ENCODE measurements at regions not wholly inside any gene's neighbourhood (a gene's known extent, or its start where the extent isn't known, plus 50 kb on each side); places are given as distances from the start of the nearest gene placed in this dataset.

DNA sequence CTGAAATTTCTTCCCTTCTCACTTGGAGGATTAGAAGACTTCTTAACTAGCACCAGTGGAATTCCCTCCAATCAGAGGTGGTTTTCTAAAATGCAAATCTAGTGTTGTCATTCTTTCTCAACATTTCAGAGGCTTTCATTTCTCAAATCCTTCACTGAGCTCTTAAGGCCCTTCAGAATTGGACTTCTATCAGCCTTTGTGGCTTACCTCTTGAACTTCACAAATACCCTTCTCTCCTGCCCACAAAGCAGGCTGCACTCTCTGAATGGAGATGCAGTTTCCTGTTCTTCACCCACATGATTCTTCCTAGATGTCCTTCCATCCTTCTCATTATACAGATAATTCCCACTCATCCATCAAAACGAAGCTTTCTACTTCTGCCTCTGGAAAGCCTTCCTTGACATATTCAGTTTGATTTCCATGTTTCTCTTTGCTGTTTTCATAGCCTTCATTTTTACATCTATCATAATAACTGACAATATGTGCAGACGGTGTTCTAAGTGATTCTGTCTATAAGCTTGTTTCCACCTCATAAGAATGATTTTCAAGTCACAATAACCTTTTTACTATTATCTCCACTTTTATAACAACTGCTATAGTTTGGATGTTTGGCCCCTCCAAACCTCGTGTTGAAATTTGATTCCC, 123.1 kb upstream of the GPR12 start:
- TF ChIP-seq POLR2A (IDR thresholded peaks at IDR 0.05; ENCODE audit: extremely low read depth, insufficient read length) (no peak), MYC (IDR thresholded peaks at IDR 0.05; ENCODE audit: low read depth, low read length) (no peak)
- TF ChIP-seq, protein P1, sequence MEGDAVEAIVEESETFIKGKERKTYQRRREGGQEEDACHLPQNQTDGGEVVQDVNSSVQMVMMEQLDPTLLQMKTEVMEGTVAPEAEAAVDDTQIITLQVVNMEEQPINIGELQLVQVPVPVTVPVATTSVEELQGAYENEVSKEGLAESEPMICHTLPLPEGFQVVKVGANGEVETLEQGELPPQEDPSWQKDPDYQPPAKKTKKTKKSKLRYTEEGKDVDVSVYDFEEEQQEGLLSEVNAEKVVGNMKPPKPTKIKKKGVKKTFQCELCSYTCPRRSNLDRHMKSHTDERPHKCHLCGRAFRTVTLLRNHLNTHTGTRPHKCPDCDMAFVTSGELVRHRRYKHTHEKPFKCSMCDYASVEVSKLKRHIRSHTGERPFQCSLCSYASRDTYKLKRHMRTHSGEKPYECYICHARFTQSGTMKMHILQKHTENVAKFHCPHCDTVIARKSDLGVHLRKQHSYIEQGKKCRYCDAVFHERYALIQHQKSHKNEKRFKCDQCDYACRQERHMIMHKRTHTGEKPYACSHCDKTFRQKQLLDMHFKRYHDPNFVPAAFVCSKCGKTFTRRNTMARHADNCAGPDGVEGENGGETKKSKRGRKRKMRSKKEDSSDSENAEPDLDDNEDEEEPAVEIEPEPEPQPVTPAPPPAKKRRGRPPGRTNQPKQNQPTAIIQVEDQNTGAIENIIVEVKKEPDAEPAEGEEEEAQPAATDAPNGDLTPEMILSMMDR (IDR thresholded peaks at IDR 0.05; ENCODE audit: low read depth, low read length) = no peak
- TF ChIP-seq, protein P2, sequence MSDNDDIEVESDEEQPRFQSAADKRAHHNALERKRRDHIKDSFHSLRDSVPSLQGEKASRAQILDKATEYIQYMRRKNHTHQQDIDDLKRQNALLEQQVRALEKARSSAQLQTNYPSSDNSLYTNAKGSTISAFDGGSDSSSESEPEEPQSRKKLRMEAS (IDR thresholded peaks at IDR 0.05; ENCODE audit: low read depth, low read length) = no peak
- DNase-seq (ENCODE audit: low read depth) = no peak

GRCh38 chr13:26882731-26883130, 122.1 kb upstream of the GPR12 start:
- H3K4me3 ChIP-seq (ENCODE audit: low read depth, low read length) = no peak overlapping the region
- TF ChIP-seq POLR2A (IDR thresholded peaks at IDR 0.05; ENCODE audit: extremely low read depth, insufficient read length) (no peak), MYC (IDR thresholded peaks at IDR 0.05; ENCODE audit: low read depth, low read length) (no peak)
- TF ChIP-seq, protein P2 (IDR thresholded peaks at IDR 0.05; ENCODE audit: low read depth, low read length) = no peak
- TF ChIP-seq, protein P1 (IDR thresholded peaks at IDR 0.05; ENCODE audit: low read depth, low read length) = no peak
- no peak for DNase-seq (ENCODE audit: low read depth)

More for the DNA sequence above, 123.1 kb upstream of the GPR12 start:
- no peak overlapping the region for H3K4me3 ChIP-seq (ENCODE audit: low read depth, low read length)

DNA sequence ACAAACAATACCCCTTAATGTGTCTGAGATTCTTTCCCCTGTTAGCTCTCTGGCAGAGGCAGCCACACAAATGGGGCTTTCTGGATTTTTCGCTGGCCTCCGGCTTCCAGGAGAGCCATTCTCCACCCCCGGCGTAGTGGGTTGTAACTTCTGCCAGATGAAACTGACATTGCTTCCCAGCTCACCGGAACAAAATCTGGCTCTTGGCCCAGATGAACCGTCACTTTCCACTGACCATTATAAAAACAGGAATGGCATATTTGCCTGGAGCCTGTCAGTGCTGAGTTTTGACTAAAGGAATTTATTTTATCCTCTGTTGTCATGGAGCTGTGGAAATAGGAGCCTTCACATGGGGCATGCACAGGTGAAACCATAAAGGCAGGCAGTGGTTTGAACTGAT, 120.6 kb upstream of the GPR12 start:
- no peak for DNase-seq (ENCODE audit: low read depth)
- H3K4me3 ChIP-seq (ENCODE audit: low read depth, low read length) = no peak overlapping the region

GRCh38 chr13:26880735-26881134, 120.1 kb upstream of the GPR12 start:
- no peak overlapping the region for H3K4me3 ChIP-seq (ENCODE audit: low read depth, low read length)

More for the DNA sequence above, 120.6 kb upstream of the GPR12 start:
- TF ChIP-seq, protein P2 (IDR thresholded peaks at IDR 0.05; ENCODE audit: low read depth, low read length) = no peak
- TF ChIP-seq MYC (IDR thresholded peaks at IDR 0.05; ENCODE audit: low read depth, low read length) (no peak), POLR2A (IDR thresholded peaks at IDR 0.05; ENCODE audit: extremely low read depth, insufficient read length) (no peak)
- TF ChIP-seq, protein P1 (IDR thresholded peaks at IDR 0.05; ENCODE audit: low read depth, low read length) = no peak

GRCh38 chr13:26878438-26878837, 117.9 kb upstream of the GPR12 start:
- no peak overlapping the region for H3K4me3 ChIP-seq (ENCODE audit: low read depth, low read length)
- TF ChIP-seq POLR2A (IDR thresholded peaks at IDR 0.05; ENCODE audit: extremely low read depth, insufficient read length) (no peak), MYC (IDR thresholded peaks at IDR 0.05; ENCODE audit: low read depth, low read length) (no peak)
- TF ChIP-seq, protein P1 (IDR thresholded peaks at IDR 0.05; ENCODE audit: low read depth, low read length) = no peak
- TF ChIP-seq, protein P2 (IDR thresholded peaks at IDR 0.05; ENCODE audit: low read depth, low read length) = no peak
- DNase-seq (ENCODE audit: low read depth) = no peak

More at GRCh38 chr13:26880735-26881134, 120.1 kb upstream of the GPR12 start:
- TF ChIP-seq, protein P2 (IDR thresholded peaks at IDR 0.05; ENCODE audit: low read depth, low read length) = no peak
- no peak for TF ChIP-seq MYC (IDR thresholded peaks at IDR 0.05; ENCODE audit: low read depth, low read length)
- TF ChIP-seq, protein P1 (IDR thresholded peaks at IDR 0.05; ENCODE audit: low read depth, low read length) = no peak
- no peak for TF ChIP-seq POLR2A (IDR thresholded peaks at IDR 0.05; ENCODE audit: extremely low read depth, insufficient read length)
- no peak for DNase-seq (ENCODE audit: low read depth)
